ENCODE measurements at regions not wholly inside any gene's neighbourhood (a gene's known extent, or its start where the extent isn't known, plus 50 kb on each side); places are given as distances from the start of the nearest gene placed in this dataset.

GRCh38 chr16:55033225-55034156, 102.8 kb downstream of the IRX5 start:
- no peak overlapping the region for H3K4me3 ChIP-seq (ENCODE audit: control insufficient read depth, low read depth, low read length)
- TF ChIP-seq, protein P1, sequence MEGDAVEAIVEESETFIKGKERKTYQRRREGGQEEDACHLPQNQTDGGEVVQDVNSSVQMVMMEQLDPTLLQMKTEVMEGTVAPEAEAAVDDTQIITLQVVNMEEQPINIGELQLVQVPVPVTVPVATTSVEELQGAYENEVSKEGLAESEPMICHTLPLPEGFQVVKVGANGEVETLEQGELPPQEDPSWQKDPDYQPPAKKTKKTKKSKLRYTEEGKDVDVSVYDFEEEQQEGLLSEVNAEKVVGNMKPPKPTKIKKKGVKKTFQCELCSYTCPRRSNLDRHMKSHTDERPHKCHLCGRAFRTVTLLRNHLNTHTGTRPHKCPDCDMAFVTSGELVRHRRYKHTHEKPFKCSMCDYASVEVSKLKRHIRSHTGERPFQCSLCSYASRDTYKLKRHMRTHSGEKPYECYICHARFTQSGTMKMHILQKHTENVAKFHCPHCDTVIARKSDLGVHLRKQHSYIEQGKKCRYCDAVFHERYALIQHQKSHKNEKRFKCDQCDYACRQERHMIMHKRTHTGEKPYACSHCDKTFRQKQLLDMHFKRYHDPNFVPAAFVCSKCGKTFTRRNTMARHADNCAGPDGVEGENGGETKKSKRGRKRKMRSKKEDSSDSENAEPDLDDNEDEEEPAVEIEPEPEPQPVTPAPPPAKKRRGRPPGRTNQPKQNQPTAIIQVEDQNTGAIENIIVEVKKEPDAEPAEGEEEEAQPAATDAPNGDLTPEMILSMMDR (conservative IDR thresholded peaks at IDR 0.05; ENCODE audit: control insufficient read depth, insufficient read depth, low read depth, low read length) = no peak
- DNase-seq (ENCODE audit: low read depth) = no peak

DNA sequence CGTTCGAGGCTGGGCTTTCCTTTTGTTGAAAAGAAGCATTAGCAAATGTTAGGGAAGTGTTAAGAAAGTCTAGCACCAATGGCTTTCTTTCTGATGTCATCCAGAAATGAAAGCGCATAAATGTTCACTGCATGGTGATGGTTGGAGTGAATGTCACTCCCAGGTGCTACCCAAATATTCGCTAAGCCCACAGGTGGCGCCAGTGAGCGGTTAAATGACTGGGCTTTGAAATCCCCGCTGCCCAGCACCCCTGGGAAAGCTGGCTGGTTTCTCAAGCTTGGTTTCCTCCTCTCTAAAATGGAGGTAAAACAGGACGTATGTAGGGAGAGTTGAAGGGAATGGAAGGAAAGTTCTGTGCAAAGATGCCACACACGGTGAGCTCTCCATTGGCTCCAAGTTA, 104.4 kb downstream of the IRX5 start:
- peak; percentile 5 for DNase-seq (ENCODE audit: low read depth)
- no peak overlapping the region for H3K4me3 ChIP-seq (ENCODE audit: control insufficient read depth, low read depth, low read length)
- TF ChIP-seq, protein P1 (conservative IDR thresholded peaks at IDR 0.05; ENCODE audit: control insufficient read depth, insufficient read depth, low read depth, low read length) = peak; percentile 39

GRCh38 chr16:55035956-55036355, 105.3 kb downstream of the IRX5 start:
- peak; percentile 29 for DNase-seq (ENCODE audit: low read depth)
- H3K4me3 ChIP-seq (ENCODE audit: control insufficient read depth, low read depth, low read length) = no peak overlapping the region
- TF ChIP-seq, protein P1 (conservative IDR thresholded peaks at IDR 0.05; ENCODE audit: control insufficient read depth, insufficient read depth, low read depth, low read length) = no peak

- no peak for DNase-seq (ENCODE audit: low read depth)
- TF ChIP-seq, protein P1 (conservative IDR thresholded peaks at IDR 0.05; ENCODE audit: control insufficient read depth, insufficient read depth, low read depth, low read length) = no peak
- no peak overlapping the region for H3K4me3 ChIP-seq (ENCODE audit: control insufficient read depth, low read depth, low read length)
These were observed 105.7 kb downstream of the IRX5 start for GRCh38 chr16:55036371-55036821.

GRCh38 chr16:55037046-55037445, 106.4 kb downstream of the IRX5 start:
- no peak for DNase-seq (ENCODE audit: low read depth)
- H3K4me3 ChIP-seq (ENCODE audit: control insufficient read depth, low read depth, low read length) = no peak overlapping the region
- TF ChIP-seq, protein P1 (conservative IDR thresholded peaks at IDR 0.05; ENCODE audit: control insufficient read depth, insufficient read depth, low read depth, low read length) = no peak

- TF ChIP-seq, protein P1 (conservative IDR thresholded peaks at IDR 0.05; ENCODE audit: control insufficient read depth, insufficient read depth, low read depth, low read length) = no peak
- DNase-seq (ENCODE audit: low read depth) = no peak
- no peak overlapping the region for H3K4me3 ChIP-seq (ENCODE audit: control insufficient read depth, low read depth, low read length)
These were observed 107.3 kb downstream of the IRX5 start for GRCh38 chr16:55037966-55038365.
